HG02852 (cell line): ENCODE measurements at regions not wholly inside any gene's neighbourhood (a gene's known extent, or its start where the extent isn't known, plus 50 kb on each side); places are given as distances from the start of the nearest gene placed in this dataset.

ENCODE experiments used
- ATAC-seq: cut with Tn5 transposase; IDR thresholded peaks from one replicate; pipeline ENCODE4 v1.9.1; 2021; ENCODE audit warnings: mild to moderate bottlenecking, moderate library complexity; ENCODE audit not compliant: unreplicated experiment

- ATAC-seq = no peak
Measured at GRCh38 chr5:57857696-57858095, 375.1 kb upstream of the ACTBL2 start.

- ATAC-seq = no peak
Measured at GRCh38 chr5:57855831-57856230, 373.2 kb upstream of the ACTBL2 start.

- no peak for ATAC-seq
Measured at GRCh38 chr5:57853929-57854697, 371.5 kb upstream of the ACTBL2 start.

GRCh38 chr5:57850109-57850508, 367.5 kb upstream of the ACTBL2 start:
- ATAC-seq = no peak

GRCh38 chr5:57845025-57845424, 362.4 kb upstream of the ACTBL2 start:
- ATAC-seq = no peak

- no peak for ATAC-seq
Measured at GRCh38 chr5:57844410-57844809, 361.8 kb upstream of the ACTBL2 start.

GRCh38 chr5:57843059-57843367, 360.4 kb upstream of the ACTBL2 start:
- no peak for ATAC-seq

- ATAC-seq = no peak
Measured at GRCh38 chr5:57842364-57843058, 359.9 kb upstream of the ACTBL2 start.

- ATAC-seq = no peak
Measured at GRCh38 chr5:57841676-57842363, 359.2 kb upstream of the ACTBL2 start.

GRCh38 chr5:57839437-57840079, 356.9 kb upstream of the ACTBL2 start:
- ATAC-seq = no peak

GRCh38 chr5:57839025-57839424, 356.4 kb upstream of the ACTBL2 start:
- no peak for ATAC-seq

GRCh38 chr5:57836921-57837320, 354.3 kb upstream of the ACTBL2 start:
- ATAC-seq = no peak

- no peak for ATAC-seq
Measured at GRCh38 chr5:57836331-57836730, 353.7 kb upstream of the ACTBL2 start.

GRCh38 chr5:57834829-57835608, 352.4 kb upstream of the ACTBL2 start:
- no peak for ATAC-seq

- ATAC-seq = no peak
Measured at GRCh38 chr5:57833489-57833888, 350.9 kb upstream of the ACTBL2 start.

- no peak for ATAC-seq
Measured at GRCh38 chr5:57832875-57833274, 350.3 kb upstream of the ACTBL2 start.

GRCh38 chr5:57831932-57832331, 349.3 kb upstream of the ACTBL2 start:
- ATAC-seq = no peak

- no peak for ATAC-seq
Measured at GRCh38 chr5:57831090-57831489, 348.5 kb upstream of the ACTBL2 start.

GRCh38 chr5:57828221-57828620, 345.6 kb upstream of the ACTBL2 start:
- ATAC-seq = no peak

GRCh38 chr5:57825031-57825686, 342.5 kb upstream of the ACTBL2 start:
- ATAC-seq = no peak
